Tibial nerve (tissue), 4 donors: ENCODE measurements at regions not wholly inside any gene's neighbourhood (a gene's known extent, or its start where the extent isn't known, plus 50 kb on each side); places are given as distances from the start of the nearest gene placed in this dataset.

Source experiments
- EP300 ChIP-seq, 2 donors: sonication (generic); formaldehyde crosslinking; IDR thresholded peaks; one replicate each; pipeline ENCODE4 v1.6.1; 2017; ENCODE audit warnings: antibody characterized with exemption in 2 of 2, mild to moderate bottlenecking in 1 of 2
- TF ChIP-seq, protein P1 (sequence below), 5 experiments: fragments of 200-600 bp in 3 of 5; fragments of 450-650 bp in 2 of 5; sonication (generic) in 3 of 5; IDR thresholded peaks; one replicate each; pipeline ENCODE4 v1.5.1; 2016 to 2019; ENCODE audit warnings: antibody characterized with exemption in 5 of 5, mild to moderate bottlenecking in 3 of 5, moderate library complexity in 2 of 5

DNA sequence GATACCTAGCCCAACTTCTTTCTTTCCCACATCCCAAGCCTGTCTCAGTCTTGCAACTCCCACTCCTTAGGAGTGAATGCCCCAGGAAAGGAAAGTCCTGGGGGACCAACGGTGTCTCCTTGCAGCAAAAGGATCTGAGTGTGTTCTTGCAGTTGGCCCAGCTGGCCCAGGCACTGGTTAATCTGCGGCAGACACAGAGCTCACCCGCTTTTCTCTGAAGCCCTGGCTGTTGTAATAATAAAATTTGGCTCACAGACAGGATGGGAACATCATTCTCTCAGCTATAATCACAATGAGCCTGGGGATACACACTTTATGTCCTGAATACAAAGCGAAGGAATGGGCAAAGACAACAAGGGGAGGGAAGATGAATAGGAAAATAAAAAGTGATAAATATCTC, 185.6 kb upstream of the ADRA1D start:
- TF ChIP-seq, protein P1, sequence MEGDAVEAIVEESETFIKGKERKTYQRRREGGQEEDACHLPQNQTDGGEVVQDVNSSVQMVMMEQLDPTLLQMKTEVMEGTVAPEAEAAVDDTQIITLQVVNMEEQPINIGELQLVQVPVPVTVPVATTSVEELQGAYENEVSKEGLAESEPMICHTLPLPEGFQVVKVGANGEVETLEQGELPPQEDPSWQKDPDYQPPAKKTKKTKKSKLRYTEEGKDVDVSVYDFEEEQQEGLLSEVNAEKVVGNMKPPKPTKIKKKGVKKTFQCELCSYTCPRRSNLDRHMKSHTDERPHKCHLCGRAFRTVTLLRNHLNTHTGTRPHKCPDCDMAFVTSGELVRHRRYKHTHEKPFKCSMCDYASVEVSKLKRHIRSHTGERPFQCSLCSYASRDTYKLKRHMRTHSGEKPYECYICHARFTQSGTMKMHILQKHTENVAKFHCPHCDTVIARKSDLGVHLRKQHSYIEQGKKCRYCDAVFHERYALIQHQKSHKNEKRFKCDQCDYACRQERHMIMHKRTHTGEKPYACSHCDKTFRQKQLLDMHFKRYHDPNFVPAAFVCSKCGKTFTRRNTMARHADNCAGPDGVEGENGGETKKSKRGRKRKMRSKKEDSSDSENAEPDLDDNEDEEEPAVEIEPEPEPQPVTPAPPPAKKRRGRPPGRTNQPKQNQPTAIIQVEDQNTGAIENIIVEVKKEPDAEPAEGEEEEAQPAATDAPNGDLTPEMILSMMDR (IDR thresholded peaks at IDR 0.05), result no peak
- no peak for TF ChIP-seq EP300 (IDR thresholded peaks at IDR 0.05)
